Common myeloid progenitor, CD34-positive (primary cell): ENCODE measurements at regions not wholly inside any gene's neighbourhood (a gene's known extent, or its start where the extent isn't known, plus 50 kb on each side); places are given as distances from the start of the nearest gene placed in this dataset.

ENCODE experiments used
- CTCF ChIA-PET: fragments of 350-600 bp; sonication (Branson Sonifier 250); formaldehyde crosslinking; loops from one replicate; lab custom pipeline; 2021; ENCODE audit warnings: antibody characterized with exemption; lab: Charles Lee
- POLR2A ChIA-PET: fragments of 350-600 bp; sonication (Branson Sonifier 250); formaldehyde crosslinking; loops from one replicate; lab custom pipeline; 2021; ENCODE audit warnings: antibody characterized with exemption; lab: Charles Lee
- DNase-seq, 3 donors: peaks; one replicate each; pipeline versions ENCODE4 v3.0.0 to v3.0.0-alpha.2; 2013
- H3K27ac ChIP-seq, 2 experiments: 1 replicate in 1 of 2; 2 replicates in 1 of 2; pipeline ENCODE4 v1.7.0; 2013; ENCODE audit warnings: inconsistent platforms in 2 of 2, low read length in 2 of 2, mild to moderate bottlenecking in 2 of 2, low read depth in 1 of 2, moderate library complexity in 1 of 2; ENCODE audit not compliant: severe bottlenecking in 2 of 2, insufficient read depth in 1 of 2, poor library complexity in 1 of 2
- H3K27me3 ChIP-seq, 5 experiments: replicated peaks in 2 of 5; 1 replicate in 3 of 5; 2 replicates in 2 of 5; pipeline versions ENCODE4 v1.6.1 to v1.7.0; 2013; ENCODE audit warnings: low read length in 4 of 5, mild to moderate bottlenecking in 2 of 5, moderate library complexity in 2 of 5, inconsistent platforms in 1 of 5; ENCODE audit not compliant: insufficient read depth in 5 of 5, control insufficient read depth in 4 of 5
- H3K36me3 ChIP-seq, 4 experiments: 1 replicate in 2 of 4; 2 replicates in 2 of 4; pipeline versions ENCODE4 v1.6.1 to v1.7.0; 2013; ENCODE audit warnings: low read length in 3 of 4, control low read depth in 1 of 4, mild to moderate bottlenecking in 1 of 4; ENCODE audit not compliant: control insufficient read depth in 4 of 4, insufficient read depth in 4 of 4
- H3K4me1 ChIP-seq, 4 experiments: 1 replicate in 3 of 4; 2 replicates in 1 of 4; pipeline versions ENCODE4 v1.6.1 to v1.7.1; 2013; ENCODE audit warnings: low read length in 3 of 4, mild to moderate bottlenecking in 3 of 4, control low read depth in 1 of 4, inconsistent platforms in 1 of 4, moderate library complexity in 1 of 4; ENCODE audit not compliant: control insufficient read depth in 4 of 4, insufficient read depth in 4 of 4; ENCODE audit errors: control extremely low read depth in 1 of 4
- H3K4me3 ChIP-seq, 7 experiments: 1 replicate in 4 of 7; 2 replicates in 3 of 7; pipeline versions ENCODE4 v1.5.1 to v1.7.0; 2013; ENCODE audit warnings: mild to moderate bottlenecking in 7 of 7, low read length in 6 of 7, moderate library complexity in 6 of 7, inconsistent platforms in 2 of 7, low read depth in 2 of 7, control low read depth in 1 of 7; ENCODE audit not compliant: insufficient read depth in 4 of 7, control insufficient read depth in 1 of 7; ENCODE audit errors: extremely low read depth in 1 of 7
- H3K9me3 ChIP-seq, 5 experiments: 1 replicate in 4 of 5; 2 replicates in 1 of 5; pipeline versions ENCODE4 v1.6.1 to v1.7.1; 2013; ENCODE audit warnings: low read length in 4 of 5, mild to moderate bottlenecking in 2 of 5, inconsistent platforms in 1 of 5, low read depth in 1 of 5, moderate library complexity in 1 of 5; ENCODE audit not compliant: control insufficient read depth in 4 of 5, insufficient read depth in 2 of 5; ENCODE audit errors: control extremely low read depth in 1 of 5
- WGBS: methylation state at CpG from one replicate; pipeline ENCODE4 v1.1.5; 2013; ENCODE audit not compliant: insufficient coverage; 5-methylcytosine and 5-hydroxymethylcytosine counted together

DNA sequence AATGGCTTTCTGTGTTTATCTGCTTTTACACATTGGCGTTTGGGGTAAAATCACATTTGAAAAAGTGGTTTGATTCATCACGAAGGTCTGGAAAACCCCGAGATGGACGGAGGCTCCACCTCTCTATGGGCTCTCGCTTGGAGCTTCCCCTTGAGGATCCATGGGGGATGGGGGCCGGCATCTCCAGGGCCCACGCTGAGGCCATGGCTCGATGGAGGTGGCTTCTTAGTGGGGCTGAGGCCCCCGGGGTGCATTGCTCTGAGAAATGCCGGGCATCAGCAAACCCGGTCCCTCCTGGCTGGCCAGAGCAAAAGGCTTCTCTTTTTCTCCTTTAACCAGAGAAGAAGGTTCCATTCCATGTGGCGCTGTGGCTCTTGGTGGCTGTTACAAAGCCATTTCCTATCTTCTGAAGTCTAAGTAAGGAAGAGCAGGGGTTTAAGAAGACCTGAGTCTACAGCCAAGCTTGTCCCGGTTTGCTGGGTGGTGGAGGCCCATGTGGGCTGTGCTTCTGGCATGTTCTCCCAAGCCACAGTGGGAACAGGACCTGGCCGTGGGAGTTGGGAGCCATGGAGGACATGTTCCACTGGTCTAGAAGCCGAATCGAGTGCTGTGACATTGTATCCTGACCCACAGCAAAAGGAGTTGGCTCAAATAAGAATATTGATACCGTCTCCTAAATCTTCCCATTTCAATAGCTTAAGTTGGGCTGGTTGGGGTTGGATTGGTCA, 243.5 kb upstream of the PITRM1 start:
- no peak overlapping the region for H3K4me3 ChIP-seq
- POLR2A ChIA-PET: no interaction called here
- no peaks in the 10 kb centered on the region for H3K27me3 ChIP-seq
- H3K36me3 ChIP-seq: no peaks in the 10 kb centered on the region
- no peak for DNase-seq
- WGBS: 84% methylated on average over 16 of the region's 17 CpGs
- H3K27ac ChIP-seq: no peak overlapping the region
- peaks cover 0 to 6% (median 1%) of the 10 kb centered on the region in 5 experiments for H3K9me3 ChIP-seq
- CTCF ChIA-PET: no interaction called here
- peaks cover 0 to 17% (median 13%) of the 10 kb centered on the region in 4 experiments for H3K4me1 ChIP-seq

DNA sequence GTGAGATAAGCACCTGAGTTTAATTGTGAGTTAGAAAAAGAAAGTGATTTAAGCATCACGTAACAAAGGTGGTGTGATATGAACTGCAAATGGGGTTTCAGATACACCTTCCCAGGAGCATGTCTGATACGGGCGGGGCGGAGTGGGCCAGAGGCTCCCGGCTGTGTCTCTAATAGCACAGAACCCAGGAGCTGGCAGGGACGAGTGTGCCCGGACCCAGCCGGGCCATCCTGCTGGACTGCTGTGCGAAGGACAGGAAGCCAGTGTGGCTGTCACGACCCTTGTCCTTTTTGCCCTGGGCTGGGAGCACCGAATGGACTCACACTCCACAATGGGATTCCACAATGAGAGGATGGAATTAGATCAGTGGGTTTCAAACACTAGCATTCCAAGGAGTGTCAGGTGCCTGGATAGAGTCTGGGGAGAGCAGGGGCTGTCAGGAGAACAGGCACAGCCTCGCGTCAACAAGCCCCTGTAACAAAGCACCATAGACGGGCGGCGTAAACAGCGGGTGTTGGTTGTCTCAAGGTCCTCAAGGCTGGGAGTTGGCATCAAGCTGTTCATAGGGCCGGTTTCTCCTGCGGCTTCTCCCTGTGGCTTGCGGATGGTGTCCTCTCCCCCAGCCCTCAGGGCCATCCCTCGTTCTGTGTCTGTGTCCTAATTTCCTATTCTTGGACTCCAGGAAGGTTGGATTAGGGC, 242.6 kb upstream of the PITRM1 start:
- POLR2A ChIA-PET: no interaction called here
- Histone ChIP-seq H3K27ac (no peak overlapping the region), H3K27me3 (no peaks in the 10 kb centered on the region), H3K9me3 (peaks cover 0 to 9% (median 3%) of the 10 kb centered on the region in 5 experiments), H3K36me3 (no peaks in the 10 kb centered on the region), H3K4me3 (no peak overlapping the region), H3K4me1 (peaks cover 0 to 12% (median 7%) of the 10 kb centered on the region in 4 experiments)
- CTCF ChIA-PET: no interaction called here
- 91% methylated on average over 16 of the region's 21 CpGs for WGBS
- no peak for DNase-seq

- Histone ChIP-seq H3K27ac (no peak overlapping the region), H3K4me1 (peaks cover 0 to 7% (median 2%) of the 10 kb centered on the region in 4 experiments), H3K27me3 (no peaks in the 10 kb centered on the region), H3K36me3 (no peaks in the 10 kb centered on the region), H3K4me3 (no peak overlapping the region), H3K9me3 (peaks cover 0 to 9% (median 3%) of the 10 kb centered on the region in 5 experiments)
- no peak for DNase-seq
- 97% methylated on average over 6 of the region's 10 CpGs for WGBS
- CTCF ChIA-PET: no interaction called here
- POLR2A ChIA-PET: no interaction called here
These were observed 242.1 kb upstream of the PITRM1 start for GRCh38 chr10:3414667-3415023.

GRCh38 chr10:3413937-3414666, 241.5 kb upstream of the PITRM1 start:
- ChIA-PET CTCF (no interaction called here), POLR2A (no interaction called here)
- H3K27me3 ChIP-seq: no peaks in the 10 kb centered on the region
- peaks cover 0 to 4% (median 1%) of the 10 kb centered on the region in 4 experiments for H3K4me1 ChIP-seq
- no peak for DNase-seq
- no peak overlapping the region for H3K27ac ChIP-seq
- no peaks in the 10 kb centered on the region for H3K36me3 ChIP-seq
- peaks cover 0 to 9% (median 3%) of the 10 kb centered on the region in 5 experiments for H3K9me3 ChIP-seq
- no peak overlapping the region for H3K4me3 ChIP-seq
- 97% methylated on average over 23 of the region's 23 CpGs for WGBS

- H3K27me3 ChIP-seq: no peaks in the 10 kb centered on the region
- H3K36me3 ChIP-seq: no peaks in the 10 kb centered on the region
- 86% methylated on average over 15 of the region's 16 CpGs for WGBS
- no peak overlapping the region for H3K27ac ChIP-seq
- ChIA-PET CTCF (no interaction called here), POLR2A (no interaction called here)
- H3K9me3 ChIP-seq: peaks cover 0 to 9% (median 3%) of the 10 kb centered on the region in 5 experiments
- no peak overlapping the region for H3K4me3 ChIP-seq
- DNase-seq: no peak
- H3K4me1 ChIP-seq: peaks cover 0 to 3% (median 0%) of the 10 kb centered on the region in 4 experiments
These were observed 240.1 kb upstream of the PITRM1 start for GRCh38 chr10:3412646-3413045.

GRCh38 chr10:3412071-3412582, 239.5 kb upstream of the PITRM1 start:
- CTCF ChIA-PET: no interaction called here
- H3K27me3 ChIP-seq: no peaks in the 10 kb centered on the region
- no peak for DNase-seq
- no peak overlapping the region for H3K4me3 ChIP-seq
- no peak overlapping the region for H3K27ac ChIP-seq
- peaks cover 0 to 9% (median 3%) of the 10 kb centered on the region in 5 experiments for H3K9me3 ChIP-seq
- H3K4me1 ChIP-seq: peaks cover 0 to 3% (median 0%) of the 10 kb centered on the region in 4 experiments
- POLR2A ChIA-PET: no interaction called here
- 100% methylated on average over 5 of the region's 5 CpGs for WGBS
- no peaks in the 10 kb centered on the region for H3K36me3 ChIP-seq
